ENCODE measurements at regions not wholly inside any gene's neighbourhood (a gene's known extent, or its start where the extent isn't known, plus 50 kb on each side); places are given as distances from the start of the nearest gene placed in this dataset.

GRCh38 chr5:105934171-105934570, 1736.6 kb downstream of the EFNA5 start:
- no peaks in the 10 kb centered on the region for H3K9me3 Mint-ChIP-seq (ENCODE audit: unreplicated experiment)
- H3K4me3 Mint-ChIP-seq (ENCODE audit: unreplicated experiment), result no peak overlapping the region
- TF ChIP-seq CTCF (IDR thresholded peaks at IDR 0.05; ENCODE audit: unreplicated experiment), result no peak
- H3K27me3 Mint-ChIP-seq (ENCODE audit: unreplicated experiment), result no peaks in the 10 kb centered on the region
- H3K36me3 Mint-ChIP-seq (ENCODE audit: low read depth, unreplicated experiment), result no peaks in the 10 kb centered on the region
- no peak overlapping the region for H3K27ac Mint-ChIP-seq (ENCODE audit: unreplicated experiment)
- H3K4me1 Mint-ChIP-seq (ENCODE audit: unreplicated experiment), result no peaks in the 10 kb centered on the region
- no peak for DNase-seq (ENCODE audit: low spot score)

- no peaks in the 10 kb centered on the region for H3K36me3 Mint-ChIP-seq (ENCODE audit: low read depth, unreplicated experiment)
- DNase-seq (ENCODE audit: low spot score), result no peak
- H3K27me3 Mint-ChIP-seq (ENCODE audit: unreplicated experiment), result no peaks in the 10 kb centered on the region
- no peak for TF ChIP-seq CTCF (IDR thresholded peaks at IDR 0.05; ENCODE audit: unreplicated experiment)
- no peaks in the 10 kb centered on the region for H3K9me3 Mint-ChIP-seq (ENCODE audit: unreplicated experiment)
- no peak overlapping the region for H3K27ac Mint-ChIP-seq (ENCODE audit: unreplicated experiment)
- no peaks in the 10 kb centered on the region for H3K4me1 Mint-ChIP-seq (ENCODE audit: unreplicated experiment)
- no peak overlapping the region for H3K4me3 Mint-ChIP-seq (ENCODE audit: unreplicated experiment)
These were observed 1738.8 kb downstream of the EFNA5 start for GRCh38 chr5:105931881-105932421.

GRCh38 chr5:105929858-105930257, 1740.9 kb downstream of the EFNA5 start:
- no peak for TF ChIP-seq CTCF (IDR thresholded peaks at IDR 0.05; ENCODE audit: unreplicated experiment)
- DNase-seq (ENCODE audit: low spot score), result no peak
- H3K4me3 Mint-ChIP-seq (ENCODE audit: unreplicated experiment), result no peak overlapping the region
- no peaks in the 10 kb centered on the region for H3K9me3 Mint-ChIP-seq (ENCODE audit: unreplicated experiment)
- no peak overlapping the region for H3K27ac Mint-ChIP-seq (ENCODE audit: unreplicated experiment)
- H3K4me1 Mint-ChIP-seq (ENCODE audit: unreplicated experiment), result no peaks in the 10 kb centered on the region
- no peaks in the 10 kb centered on the region for H3K27me3 Mint-ChIP-seq (ENCODE audit: unreplicated experiment)
- no peaks in the 10 kb centered on the region for H3K36me3 Mint-ChIP-seq (ENCODE audit: low read depth, unreplicated experiment)

GRCh38 chr5:105924366-105924765, 1746.4 kb downstream of the EFNA5 start:
- Mint-ChIP-seq H3K27me3 (ENCODE audit: unreplicated experiment) (no peaks in the 10 kb centered on the region), H3K36me3 (ENCODE audit: low read depth, unreplicated experiment) (no peaks in the 10 kb centered on the region), H3K4me3 (ENCODE audit: unreplicated experiment) (no peak overlapping the region), H3K9me3 (ENCODE audit: unreplicated experiment) (no peaks in the 10 kb centered on the region), H3K4me1 (ENCODE audit: unreplicated experiment) (no peaks in the 10 kb centered on the region), H3K27ac (ENCODE audit: unreplicated experiment) (no peak overlapping the region)
- no peak for TF ChIP-seq CTCF (IDR thresholded peaks at IDR 0.05; ENCODE audit: unreplicated experiment)
- no peak for DNase-seq (ENCODE audit: low spot score)

- no peak for DNase-seq (ENCODE audit: low spot score)
- H3K4me1 Mint-ChIP-seq (ENCODE audit: unreplicated experiment), result no peaks in the 10 kb centered on the region
- no peaks in the 10 kb centered on the region for H3K9me3 Mint-ChIP-seq (ENCODE audit: unreplicated experiment)
- no peak overlapping the region for H3K4me3 Mint-ChIP-seq (ENCODE audit: unreplicated experiment)
- H3K27ac Mint-ChIP-seq (ENCODE audit: unreplicated experiment), result no peak overlapping the region
- TF ChIP-seq CTCF (IDR thresholded peaks at IDR 0.05; ENCODE audit: unreplicated experiment), result no peak
- H3K27me3 Mint-ChIP-seq (ENCODE audit: unreplicated experiment), result peaks cover 1% of the 10 kb centered on the region
- no peaks in the 10 kb centered on the region for H3K36me3 Mint-ChIP-seq (ENCODE audit: low read depth, unreplicated experiment)
These were observed 1748.2 kb downstream of the EFNA5 start for GRCh38 chr5:105922574-105922973.

Data from endothelial cell (in vitro differentiated cells).